ENCODE measurements at regions not wholly inside any gene's neighbourhood (a gene's known extent, or its start where the extent isn't known, plus 50 kb on each side); places are given as distances from the start of the nearest gene placed in this dataset.

DNA sequence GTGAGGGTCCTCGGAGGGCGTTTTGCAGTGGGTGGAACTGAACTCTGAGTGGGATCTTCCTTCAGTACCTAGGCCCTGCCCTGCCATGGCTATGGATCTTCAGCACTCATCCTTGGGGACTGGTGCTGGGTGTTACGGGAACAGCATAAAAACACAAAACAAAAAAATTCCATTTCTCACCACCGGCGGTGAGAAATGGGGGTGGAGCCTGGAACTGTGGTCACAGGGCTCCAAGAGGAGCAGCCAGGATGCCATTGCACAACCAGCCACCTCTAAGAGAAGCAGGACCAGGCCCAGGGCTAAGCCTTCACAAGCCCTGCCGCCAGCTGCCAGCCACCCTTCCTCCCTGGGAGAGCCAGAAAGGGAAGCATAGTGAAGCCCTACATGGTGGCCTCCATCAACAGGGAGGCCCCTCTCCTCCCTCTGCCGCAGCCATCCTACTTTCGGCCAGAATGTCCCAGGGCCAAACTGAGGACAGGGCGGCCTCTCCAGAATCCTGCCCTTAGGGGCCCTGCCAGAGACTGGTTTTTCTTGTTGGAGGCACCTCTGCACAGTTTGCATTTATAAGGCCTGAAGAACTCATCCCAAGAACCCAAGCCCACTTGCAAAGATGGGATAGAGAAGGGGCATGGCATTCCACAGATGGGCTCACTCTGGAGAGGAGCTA, 76.5 kb downstream of the VCPKMT start:
- TF ChIP-seq, protein P1, sequence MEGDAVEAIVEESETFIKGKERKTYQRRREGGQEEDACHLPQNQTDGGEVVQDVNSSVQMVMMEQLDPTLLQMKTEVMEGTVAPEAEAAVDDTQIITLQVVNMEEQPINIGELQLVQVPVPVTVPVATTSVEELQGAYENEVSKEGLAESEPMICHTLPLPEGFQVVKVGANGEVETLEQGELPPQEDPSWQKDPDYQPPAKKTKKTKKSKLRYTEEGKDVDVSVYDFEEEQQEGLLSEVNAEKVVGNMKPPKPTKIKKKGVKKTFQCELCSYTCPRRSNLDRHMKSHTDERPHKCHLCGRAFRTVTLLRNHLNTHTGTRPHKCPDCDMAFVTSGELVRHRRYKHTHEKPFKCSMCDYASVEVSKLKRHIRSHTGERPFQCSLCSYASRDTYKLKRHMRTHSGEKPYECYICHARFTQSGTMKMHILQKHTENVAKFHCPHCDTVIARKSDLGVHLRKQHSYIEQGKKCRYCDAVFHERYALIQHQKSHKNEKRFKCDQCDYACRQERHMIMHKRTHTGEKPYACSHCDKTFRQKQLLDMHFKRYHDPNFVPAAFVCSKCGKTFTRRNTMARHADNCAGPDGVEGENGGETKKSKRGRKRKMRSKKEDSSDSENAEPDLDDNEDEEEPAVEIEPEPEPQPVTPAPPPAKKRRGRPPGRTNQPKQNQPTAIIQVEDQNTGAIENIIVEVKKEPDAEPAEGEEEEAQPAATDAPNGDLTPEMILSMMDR (IDR thresholded peaks at IDR 0.05) = no peak
- no peak for TF ChIP-seq ZFX (IDR thresholded peaks at IDR 0.05; ENCODE audit: borderline replicate concordance)

All from 22Rv1 (cell line).